ENCODE measurements at regions not wholly inside any gene's neighbourhood (a gene's known extent, or its start where the extent isn't known, plus 50 kb on each side); places are given as distances from the start of the nearest gene placed in this dataset.

GRCh38 chr1:81231729-81232038, 569.0 kb upstream of the ADGRL2 start:
- Histone ChIP-seq H3K4me3 (ENCODE audit: low read depth, low read length) (no peak overlapping the region), H3K4me1 (no peaks in the 10 kb centered on the region), H3K36me3 (ENCODE audit: control insufficient read depth, insufficient read depth, low read length) (no peaks in the 10 kb centered on the region), H3K9me3 (no peaks in the 10 kb centered on the region), H3K27me3 (replicated peaks; ENCODE audit: control insufficient read depth, insufficient read depth, low read length) (no peaks in the 10 kb centered on the region)
- no peak for DNase-seq
- H3K9me3 Mint-ChIP-seq (ENCODE audit: unreplicated experiment): no peaks in the 10 kb centered on the region
- H3K27me3 Mint-ChIP-seq (ENCODE audit: insufficient read depth, unreplicated experiment): no peaks in the 10 kb centered on the region
- no peaks in the 10 kb centered on the region for H3K36me3 Mint-ChIP-seq (ENCODE audit: insufficient read depth, unreplicated experiment)
- H3K4me3 Mint-ChIP-seq (ENCODE audit: unreplicated experiment): no peak overlapping the region
- POLR2A ChIA-PET: no interaction called here
- no peaks in the 10 kb centered on the region for H3K4me1 Mint-ChIP-seq (ENCODE audit: low read depth, unreplicated experiment)
- BruUV-seq (replicated peaks): no TSS peak
- CTCF ChIA-PET: no interaction called here
- intact Hi-C loops (cut with micrococcal nuclease; ENCODE audit: unreplicated experiment): no loop called here
- TF ChIP-seq CTCF (IDR thresholded peaks at IDR 0.05; ENCODE audit: insufficient read depth in 1 of 2, low read depth in 1 of 2, low read length in 1 of 2, severe bottlenecking in 1 of 2, unreplicated experiment in 1 of 2): no peak
- no peak overlapping the region for H3K27ac Mint-ChIP-seq (ENCODE audit: unreplicated experiment)

- no peaks in the 10 kb centered on the region for H3K9me3 ChIP-seq
- ChIA-PET CTCF (no interaction called here), POLR2A (no interaction called here)
- H3K4me3 ChIP-seq (ENCODE audit: low read depth, low read length): no peak overlapping the region
- no peaks in the 10 kb centered on the region for H3K27me3 ChIP-seq (replicated peaks; ENCODE audit: control insufficient read depth, insufficient read depth, low read length)
- Mint-ChIP-seq H3K27me3 (ENCODE audit: insufficient read depth, unreplicated experiment) (no peaks in the 10 kb centered on the region), H3K27ac (ENCODE audit: unreplicated experiment) (no peak overlapping the region), H3K4me1 (ENCODE audit: low read depth, unreplicated experiment) (no peaks in the 10 kb centered on the region), H3K9me3 (ENCODE audit: unreplicated experiment) (no peaks in the 10 kb centered on the region), H3K4me3 (ENCODE audit: unreplicated experiment) (no peak overlapping the region), H3K36me3 (ENCODE audit: insufficient read depth, unreplicated experiment) (no peaks in the 10 kb centered on the region)
- H3K4me1 ChIP-seq: no peaks in the 10 kb centered on the region
- H3K36me3 ChIP-seq (ENCODE audit: control insufficient read depth, insufficient read depth, low read length): no peaks in the 10 kb centered on the region
- no peak for TF ChIP-seq CTCF (IDR thresholded peaks at IDR 0.05; ENCODE audit: insufficient read depth in 1 of 2, low read depth in 1 of 2, low read length in 1 of 2, severe bottlenecking in 1 of 2, unreplicated experiment in 1 of 2)
- DNase-seq: no peak
- no TSS peak for BruUV-seq (replicated peaks)
- intact Hi-C loops (cut with micrococcal nuclease; ENCODE audit: unreplicated experiment): no loop called here
These were observed 569.6 kb upstream of the ADGRL2 start for GRCh38 chr1:81230983-81231728.

GRCh38 chr1:81228926-81229325, 571.8 kb upstream of the ADGRL2 start:
- Histone ChIP-seq H3K9me3 (no peaks in the 10 kb centered on the region), H3K36me3 (ENCODE audit: control insufficient read depth, insufficient read depth, low read length) (no peaks in the 10 kb centered on the region), H3K4me3 (ENCODE audit: low read depth, low read length) (no peak overlapping the region), H3K27me3 (replicated peaks; ENCODE audit: control insufficient read depth, insufficient read depth, low read length) (no peaks in the 10 kb centered on the region), H3K4me1 (no peaks in the 10 kb centered on the region)
- Mint-ChIP-seq H3K4me1 (ENCODE audit: low read depth, unreplicated experiment) (no peaks in the 10 kb centered on the region), H3K27ac (ENCODE audit: unreplicated experiment) (no peak overlapping the region), H3K9me3 (ENCODE audit: unreplicated experiment) (no peaks in the 10 kb centered on the region), H3K36me3 (ENCODE audit: insufficient read depth, unreplicated experiment) (no peaks in the 10 kb centered on the region), H3K4me3 (ENCODE audit: unreplicated experiment) (no peak overlapping the region), H3K27me3 (ENCODE audit: insufficient read depth, unreplicated experiment) (no peaks in the 10 kb centered on the region)
- POLR2A ChIA-PET: no interaction called here
- intact Hi-C loops (cut with micrococcal nuclease; ENCODE audit: unreplicated experiment): no loop called here
- TF ChIP-seq CTCF (IDR thresholded peaks at IDR 0.05; ENCODE audit: insufficient read depth in 1 of 2, low read depth in 1 of 2, low read length in 1 of 2, severe bottlenecking in 1 of 2, unreplicated experiment in 1 of 2): no peak
- CTCF ChIA-PET: no interaction called here
- no peak for DNase-seq
- no TSS peak for BruUV-seq (replicated peaks)

Measured in Caco-2 (cell line).